ENCODE measurements at regions not wholly inside any gene's neighbourhood (a gene's known extent, or its start where the extent isn't known, plus 50 kb on each side); places are given as distances from the start of the nearest gene placed in this dataset.

DNA sequence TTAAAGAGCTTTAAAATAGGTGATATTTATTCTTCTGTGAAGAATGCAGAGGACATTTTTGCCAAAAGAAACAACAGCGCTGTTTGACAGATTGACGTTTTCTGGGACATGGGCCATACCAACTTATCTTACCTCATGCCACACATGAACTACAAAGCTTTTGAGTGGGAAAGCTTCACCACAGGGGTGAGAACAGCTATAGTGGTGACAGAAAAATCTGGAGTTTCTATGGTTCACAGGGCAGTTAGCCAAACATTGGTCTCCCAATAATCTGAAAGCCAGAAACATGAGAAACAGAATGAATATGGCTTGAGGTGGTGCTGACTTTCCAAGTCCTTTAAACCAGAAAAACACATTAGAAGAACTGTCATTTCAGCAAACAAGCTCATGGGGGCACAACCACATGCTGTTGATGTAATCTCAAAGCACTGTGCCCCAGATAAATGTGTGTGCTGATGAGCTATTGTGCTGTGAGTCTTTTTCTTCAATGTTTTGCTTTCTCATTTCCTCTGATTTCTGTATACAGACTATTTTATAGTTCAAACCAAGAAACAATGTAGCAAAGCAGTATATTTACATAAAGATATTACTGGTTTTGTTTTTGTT is 905.4 kb downstream of the SLC16A7 start:
- no peak overlapping the region for H3K4me3 ChIP-seq (ENCODE audit: low read depth, low read length)
- DNase-seq (ENCODE audit: low read depth) = no peak
- TF ChIP-seq, protein P1, sequence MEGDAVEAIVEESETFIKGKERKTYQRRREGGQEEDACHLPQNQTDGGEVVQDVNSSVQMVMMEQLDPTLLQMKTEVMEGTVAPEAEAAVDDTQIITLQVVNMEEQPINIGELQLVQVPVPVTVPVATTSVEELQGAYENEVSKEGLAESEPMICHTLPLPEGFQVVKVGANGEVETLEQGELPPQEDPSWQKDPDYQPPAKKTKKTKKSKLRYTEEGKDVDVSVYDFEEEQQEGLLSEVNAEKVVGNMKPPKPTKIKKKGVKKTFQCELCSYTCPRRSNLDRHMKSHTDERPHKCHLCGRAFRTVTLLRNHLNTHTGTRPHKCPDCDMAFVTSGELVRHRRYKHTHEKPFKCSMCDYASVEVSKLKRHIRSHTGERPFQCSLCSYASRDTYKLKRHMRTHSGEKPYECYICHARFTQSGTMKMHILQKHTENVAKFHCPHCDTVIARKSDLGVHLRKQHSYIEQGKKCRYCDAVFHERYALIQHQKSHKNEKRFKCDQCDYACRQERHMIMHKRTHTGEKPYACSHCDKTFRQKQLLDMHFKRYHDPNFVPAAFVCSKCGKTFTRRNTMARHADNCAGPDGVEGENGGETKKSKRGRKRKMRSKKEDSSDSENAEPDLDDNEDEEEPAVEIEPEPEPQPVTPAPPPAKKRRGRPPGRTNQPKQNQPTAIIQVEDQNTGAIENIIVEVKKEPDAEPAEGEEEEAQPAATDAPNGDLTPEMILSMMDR (IDR thresholded peaks at IDR 0.05; ENCODE audit: insufficient read depth, low read depth, low read length) = no peak

DNA sequence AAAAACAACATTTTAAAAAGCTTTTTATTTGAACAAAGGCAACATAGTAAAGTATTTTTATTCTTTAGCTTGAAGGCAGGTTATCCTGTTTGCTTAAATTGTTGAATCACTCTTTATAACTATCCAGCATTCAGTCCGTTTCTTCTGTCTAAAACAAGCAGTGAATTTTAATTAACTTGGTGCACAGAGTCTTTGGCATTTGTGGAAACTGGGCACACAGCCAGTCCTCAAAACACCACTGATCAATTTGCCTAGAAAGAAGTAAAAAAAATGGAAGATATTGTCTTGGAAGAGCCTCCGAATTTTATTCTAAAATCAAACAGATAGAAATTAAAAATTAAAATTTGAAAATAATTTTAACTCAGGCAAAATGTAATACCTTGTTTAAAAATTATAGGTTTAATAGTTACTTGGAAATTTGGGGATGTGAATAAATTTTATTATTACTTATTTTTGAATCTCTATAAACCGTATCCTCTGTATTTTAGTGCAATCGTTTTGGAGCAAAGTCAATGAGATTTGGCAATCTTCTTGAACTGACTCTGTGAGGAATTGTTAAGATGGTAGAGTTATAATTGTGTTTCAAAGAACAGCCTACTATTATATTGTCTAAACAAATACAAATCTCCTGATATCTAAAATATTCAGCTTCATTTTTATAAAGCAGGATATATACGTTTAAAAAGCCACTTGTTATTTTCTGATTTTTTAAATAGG is 927.0 kb downstream of the SLC16A7 start:
- TF ChIP-seq, protein P1 (IDR thresholded peaks at IDR 0.05; ENCODE audit: insufficient read depth, low read depth, low read length) = no peak
- no peak for DNase-seq (ENCODE audit: low read depth)
- H3K4me3 ChIP-seq (ENCODE audit: low read depth, low read length) = no peak overlapping the region

DNA sequence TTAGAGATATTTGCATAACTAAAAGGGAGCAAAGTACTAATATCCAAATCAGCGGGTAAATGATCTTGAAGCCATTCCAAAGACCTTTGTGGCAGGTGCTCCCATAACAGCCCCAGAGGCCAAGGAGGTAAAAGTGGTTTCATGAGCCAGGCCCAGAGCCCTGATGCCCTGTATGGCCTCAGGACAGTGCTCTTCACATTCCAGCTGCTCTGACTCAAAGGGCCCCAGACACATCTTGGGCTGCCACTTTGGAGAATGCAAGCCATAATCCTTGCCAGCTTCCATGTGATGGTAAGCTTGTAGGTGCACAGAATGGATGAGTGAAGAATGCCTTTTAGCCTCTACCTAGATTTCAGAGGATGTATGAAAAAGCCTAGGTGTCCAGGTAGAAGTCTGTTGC is 933.4 kb downstream of the SLC16A7 start:
- no peak for DNase-seq (ENCODE audit: low read depth)
- TF ChIP-seq, protein P1 (IDR thresholded peaks at IDR 0.05; ENCODE audit: insufficient read depth, low read depth, low read length) = no peak
- no peak overlapping the region for H3K4me3 ChIP-seq (ENCODE audit: low read depth, low read length)

DNA sequence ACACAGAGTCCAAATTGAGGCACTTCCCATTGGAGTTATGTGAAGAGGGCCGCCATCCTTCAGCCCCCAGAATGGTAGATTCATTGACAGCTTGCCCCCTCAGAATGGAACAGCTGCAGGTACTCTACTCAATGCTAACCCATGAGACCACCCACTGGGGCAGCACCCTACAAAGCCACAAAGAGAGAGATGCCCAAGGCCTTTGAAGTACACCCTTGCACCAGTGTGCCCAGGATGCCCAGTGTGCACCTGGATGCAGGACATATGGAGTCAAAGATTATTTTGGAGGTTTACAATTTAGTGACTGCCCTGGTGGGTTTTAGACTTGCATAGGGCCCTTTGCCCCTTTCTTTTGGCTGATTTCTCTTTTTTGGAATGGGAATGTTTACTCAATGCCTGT is 933.9 kb downstream of the SLC16A7 start:
- no peak overlapping the region for H3K4me3 ChIP-seq (ENCODE audit: low read depth, low read length)
- TF ChIP-seq, protein P1 (IDR thresholded peaks at IDR 0.05; ENCODE audit: insufficient read depth, low read depth, low read length) = no peak

DNA sequence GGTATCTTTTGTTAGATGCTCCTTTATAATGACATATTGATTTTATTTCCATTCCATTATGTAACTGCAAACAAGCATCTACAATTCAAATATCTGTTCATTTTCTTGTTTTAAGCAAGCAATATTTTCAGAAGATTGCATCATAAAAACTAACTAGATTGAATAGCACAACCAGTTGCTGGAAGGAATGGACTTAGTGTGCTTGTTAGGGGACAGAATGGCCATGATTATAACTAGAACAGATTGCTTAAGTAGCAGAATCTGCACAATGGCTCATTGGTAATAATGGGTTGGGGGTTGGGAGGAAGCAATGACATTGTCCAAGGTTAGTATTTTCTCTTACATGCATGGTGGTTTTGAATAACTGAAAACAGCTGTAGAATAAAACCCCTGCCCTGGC is 939.5 kb downstream of the SLC16A7 start:
- TF ChIP-seq, protein P1 (IDR thresholded peaks at IDR 0.05; ENCODE audit: insufficient read depth, low read depth, low read length) = no peak
- no peak overlapping the region for H3K4me3 ChIP-seq (ENCODE audit: low read depth, low read length)
- DNase-seq (ENCODE audit: low read depth) = peak; percentile 3

More for the DNA sequence above, 933.9 kb downstream of the SLC16A7 start:
- no peak for DNase-seq (ENCODE audit: low read depth)

DNA sequence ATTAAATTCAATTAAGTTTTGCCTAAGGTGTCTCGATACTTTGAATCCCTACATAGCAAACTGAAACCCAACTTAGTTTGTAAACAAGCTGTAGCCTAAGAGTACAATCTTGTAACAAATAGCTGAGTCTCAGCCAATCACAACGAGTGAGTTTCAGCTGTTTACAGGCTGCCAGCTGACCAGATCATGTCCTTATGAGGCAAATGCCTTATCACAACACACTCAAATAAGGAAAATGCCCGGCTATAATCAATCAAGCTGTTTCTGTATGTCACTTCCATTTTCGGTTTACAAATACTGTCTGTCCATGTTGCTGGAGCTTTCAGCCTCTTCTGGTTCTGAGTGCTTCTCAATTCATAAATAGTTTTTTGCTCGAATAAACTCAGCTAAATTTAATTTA is 943.8 kb downstream of the SLC16A7 start:
- peak; percentile 12 for DNase-seq (ENCODE audit: low read depth)
- no peak overlapping the region for H3K4me3 ChIP-seq (ENCODE audit: low read depth, low read length)
- TF ChIP-seq, protein P1 (IDR thresholded peaks at IDR 0.05; ENCODE audit: insufficient read depth, low read depth, low read length) = no peak
